ENCODE measurements at regions not wholly inside any gene's neighbourhood (a gene's known extent, or its start where the extent isn't known, plus 50 kb on each side); places are given as distances from the start of the nearest gene placed in this dataset.

GRCh38 chr22:48380016-48380665, 1447.5 kb downstream of the BRD1 start:
- TF ChIP-seq CTCF (IDR thresholded peaks at IDR 0.05; ENCODE audit: low read depth, low read length) = no peak
- Histone ChIP-seq H3K36me3 (no peaks in the 10 kb centered on the region), H3K4me1 (ENCODE audit: low read depth) (no peaks in the 10 kb centered on the region), H3K9me3 (ENCODE audit: low read depth) (no peaks in the 10 kb centered on the region), H3K27me3 (no peaks in the 10 kb centered on the region), H3K4me3 (no peak overlapping the region), H3K27ac (no peak overlapping the region)
- no peak for DNase-seq (ENCODE audit: low read depth in 1 of 2, low spot score in 1 of 2)

DNA sequence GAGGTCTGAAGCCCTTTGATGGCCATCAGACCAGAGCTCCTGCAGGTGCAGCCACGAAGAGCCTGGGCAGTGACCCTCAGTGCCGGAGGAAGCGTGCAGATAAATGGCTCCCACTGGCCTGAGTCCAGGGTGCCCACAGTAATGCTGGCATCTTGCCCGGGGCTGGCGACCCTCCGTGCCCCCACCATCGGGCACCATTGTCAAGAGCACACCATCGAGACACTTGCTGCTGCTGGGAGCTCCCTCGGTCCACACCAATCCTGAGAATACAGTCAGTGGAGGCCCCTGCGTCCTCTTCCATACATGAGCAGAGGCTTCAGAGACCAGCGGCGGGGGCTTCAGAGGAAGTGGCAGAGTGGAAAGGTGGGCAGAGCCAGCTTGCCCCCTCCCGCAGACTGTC, 1448.3 kb downstream of the BRD1 start:
- TF ChIP-seq CTCF (IDR thresholded peaks at IDR 0.05; ENCODE audit: low read depth, low read length) = no peak
- H3K27me3 ChIP-seq = no peaks in the 10 kb centered on the region
- H3K9me3 ChIP-seq (ENCODE audit: low read depth) = no peaks in the 10 kb centered on the region
- H3K4me1 ChIP-seq (ENCODE audit: low read depth) = no peaks in the 10 kb centered on the region
- no peak overlapping the region for H3K27ac ChIP-seq
- H3K4me3 ChIP-seq = no peak overlapping the region
- H3K36me3 ChIP-seq = no peaks in the 10 kb centered on the region
- DNase-seq (ENCODE audit: low read depth in 1 of 2, low spot score in 1 of 2) = no peak

DNA sequence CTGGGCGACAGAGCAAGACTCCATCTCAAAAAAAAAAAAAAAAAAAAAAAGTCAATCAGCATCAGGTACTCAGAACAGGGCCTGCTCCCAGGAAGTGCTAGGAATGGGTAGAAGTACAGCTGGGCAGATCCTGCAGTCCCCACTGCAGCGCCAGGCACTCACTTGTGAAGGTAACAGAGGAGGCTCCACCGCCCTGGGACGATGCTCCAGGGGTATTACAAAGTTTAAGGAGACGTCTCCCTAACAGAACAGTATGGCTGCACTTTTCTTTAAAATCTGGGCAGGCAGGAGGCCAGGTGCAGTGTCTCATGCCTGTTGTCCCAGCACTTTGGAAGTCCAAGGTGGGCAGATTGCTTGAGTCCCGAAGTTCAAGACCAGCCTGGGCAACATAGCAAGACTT, 1449.0 kb downstream of the BRD1 start:
- TF ChIP-seq CTCF (IDR thresholded peaks at IDR 0.05; ENCODE audit: low read depth, low read length) = no peak
- no peaks in the 10 kb centered on the region for H3K36me3 ChIP-seq
- DNase-seq (ENCODE audit: low read depth in 1 of 2, low spot score in 1 of 2) = no peak
- no peaks in the 10 kb centered on the region for H3K9me3 ChIP-seq (ENCODE audit: low read depth)
- no peaks in the 10 kb centered on the region for H3K4me1 ChIP-seq (ENCODE audit: low read depth)
- no peak overlapping the region for H3K27ac ChIP-seq
- no peak overlapping the region for H3K4me3 ChIP-seq
- no peaks in the 10 kb centered on the region for H3K27me3 ChIP-seq

- no peaks in the 10 kb centered on the region for H3K9me3 ChIP-seq (ENCODE audit: low read depth)
- H3K36me3 ChIP-seq = no peaks in the 10 kb centered on the region
- H3K4me3 ChIP-seq = no peak overlapping the region
- DNase-seq (ENCODE audit: low read depth in 1 of 2, low spot score in 1 of 2) = no peak
- no peaks in the 10 kb centered on the region for H3K27me3 ChIP-seq
- no peak overlapping the region for H3K27ac ChIP-seq
- TF ChIP-seq CTCF (IDR thresholded peaks at IDR 0.05; ENCODE audit: low read depth, low read length) = no peak
- H3K4me1 ChIP-seq (ENCODE audit: low read depth) = no peaks in the 10 kb centered on the region
Observed at GRCh38 chr22:48376936-48377712, 1450.5 kb downstream of the BRD1 start.

GRCh38 chr22:48376428-48376827, 1451.2 kb downstream of the BRD1 start:
- TF ChIP-seq CTCF (IDR thresholded peaks at IDR 0.05; ENCODE audit: low read depth, low read length) = no peak
- H3K27ac ChIP-seq = no peak overlapping the region
- H3K4me1 ChIP-seq (ENCODE audit: low read depth) = no peaks in the 10 kb centered on the region
- DNase-seq (ENCODE audit: low read depth in 1 of 2, low spot score in 1 of 2) = no peak
- no peak overlapping the region for H3K4me3 ChIP-seq
- no peaks in the 10 kb centered on the region for H3K27me3 ChIP-seq
- no peaks in the 10 kb centered on the region for H3K9me3 ChIP-seq (ENCODE audit: low read depth)
- H3K36me3 ChIP-seq = no peaks in the 10 kb centered on the region
